Endothelial cell of umbilical vein (primary cell): ENCODE measurements at regions not wholly inside any gene's neighbourhood (a gene's known extent, or its start where the extent isn't known, plus 50 kb on each side); places are given as distances from the start of the nearest gene placed in this dataset.

ENCODE experiments used
- CTCF ChIP-seq, 2 donors: IDR thresholded peaks; 1 replicate in 1 of 2; 2 replicates in 1 of 2; pipeline ENCODE4 v1.5.1; 2011; ENCODE audit warnings: low read length in 2 of 2, mild to moderate bottlenecking in 2 of 2, moderate library complexity in 2 of 2, control low read depth in 1 of 2, inconsistent platforms in 1 of 2, low read depth in 1 of 2; ENCODE audit not compliant: insufficient read depth in 1 of 2; ENCODE audit errors: extremely low read depth in 1 of 2
- EZH2 ChIP-seq: IDR thresholded peaks from 2 replicates; pipeline ENCODE4 v1.6.1; 2012; ENCODE audit warnings: borderline replicate concordance, low read depth, mild to moderate bottlenecking, moderate library complexity, low read length, inconsistent platforms; ENCODE audit not compliant: severe bottlenecking
- MAX ChIP-seq: IDR thresholded peaks from 2 replicates; pipeline ENCODE4 v1.6.1; 2011; ENCODE audit not compliant: insufficient read depth, insufficient read length
- POLR2A ChIP-seq: IDR thresholded peaks from 2 replicates; pipeline ENCODE4 v1.6.1; 2012; ENCODE audit warnings: low read depth, mild to moderate bottlenecking, control low read depth, low read length
- POLR2AphosphoS5 ChIP-seq: IDR thresholded peaks from 2 replicates; pipeline ENCODE4 v1.6.1; 2012; ENCODE audit warnings: low read depth, mild to moderate bottlenecking, control low read depth, low read length, moderate library complexity; ENCODE audit not compliant: insufficient read depth

GRCh38 chr1:56404066-56404465 is 175.3 kb downstream of the PLPP3 start:
- TF ChIP-seq CTCF (IDR thresholded peaks at IDR 0.05; ENCODE audit: extremely low read depth in 1 of 2, insufficient read depth in 1 of 2, low read depth in 1 of 2, low read length in 2 of 2) (no peak), POLR2A (no peak), MAX (no peak), POLR2AphosphoS5 (no peak), EZH2 (no peak)
